WTC11 (cell line): ENCODE measurements at regions not wholly inside any gene's neighbourhood (a gene's known extent, or its start where the extent isn't known, plus 50 kb on each side); places are given as distances from the start of the nearest gene placed in this dataset.

ENCODE experiments used
- ATAC-seq: fragments of 200-7000 bp; cut with Tn5 transposase; 2 replicates; pipeline ENCODE4 v1.10.0; 2021; ENCODE audit warnings: mild to moderate bottlenecking, moderate library complexity
- CTCF ChIA-PET: fragments of 300-600 bp; sonication (Branson Sonifier 250); formaldehyde crosslinking; loops from one replicate; lab custom pipeline; 2021; ENCODE audit warnings: antibody characterized with exemption; lab: Charles Lee
- POLR2A ChIA-PET: fragments of 350-600 bp; sonication (Branson Sonifier 250); formaldehyde crosslinking; loops from one replicate; lab custom pipeline; 2021; ENCODE audit warnings: antibody characterized with exemption; lab: Charles Lee
- DNase-seq: peaks from one replicate; pipeline ENCODE4 v3.0.0; 2021; ENCODE audit warnings: low spot score
- H3K27ac Mint-ChIP-seq: 2 replicates; pipeline ENCODE4 v1.8.0; 2021; ENCODE audit warnings: mixed read lengths
- H3K27me3 Mint-ChIP-seq: 2 replicates; pipeline ENCODE4 v1.8.0; 2021; ENCODE audit warnings: low read depth, mild to moderate bottlenecking, moderate library complexity, mixed read lengths
- H3K36me3 Mint-ChIP-seq: 2 replicates; pipeline ENCODE4 v1.8.0; 2021; ENCODE audit warnings: mixed read lengths
- H3K4me1 Mint-ChIP-seq: 2 replicates; pipeline ENCODE4 v1.8.0; 2022; ENCODE audit warnings: mixed read lengths
- H3K4me3 Mint-ChIP-seq: 2 replicates; pipeline ENCODE4 v1.8.0; 2021; ENCODE audit warnings: mild to moderate bottlenecking, moderate library complexity, mixed read lengths
- H3K9me3 Mint-ChIP-seq: 2 replicates; pipeline ENCODE4 v1.8.0; 2021; ENCODE audit warnings: mixed read lengths
- CBFB ChIP-seq: sonication (generic); formaldehyde crosslinking; IDR thresholded peaks from 2 replicates; pipeline ENCODE4 v1.8.1; 2022; ENCODE audit warnings: mild to moderate bottlenecking, low read depth, missing genetic modification reagents
- CREM ChIP-seq: sonication (generic); formaldehyde crosslinking; IDR thresholded peaks from 2 replicates; pipeline ENCODE4 v1.8.1; 2022; ENCODE audit warnings: mild to moderate bottlenecking, missing genetic modification reagents, moderate library complexity
- FOXP1 ChIP-seq: sonication (generic); formaldehyde crosslinking; IDR thresholded peaks from 2 replicates; pipeline ENCODE4 v1.8.0; 2022; ENCODE audit warnings: missing genetic modification reagents, mild to moderate bottlenecking, moderate library complexity, borderline replicate concordance
- GABPB1 ChIP-seq: sonication (generic); formaldehyde crosslinking; IDR thresholded peaks from 2 replicates; pipeline ENCODE4 v1.8.1; 2023; ENCODE audit warnings: mild to moderate bottlenecking, missing genetic modification reagents
- GTF2I ChIP-seq: fragments of 250-450 bp; sonication (Bioruptor Pico); conservative IDR thresholded peaks from 2 replicates; pipeline ENCODE4 v1.4.0; 2021; ENCODE audit warnings: mild to moderate bottlenecking
- IRF2 ChIP-seq: sonication (generic); formaldehyde crosslinking; IDR thresholded peaks from 2 replicates; pipeline ENCODE4 v1.8.0; 2022; ENCODE audit warnings: low read depth, missing genetic modification reagents, borderline replicate concordance
- KAT7 ChIP-seq: sonication (generic); formaldehyde crosslinking; IDR thresholded peaks from 2 replicates; pipeline ENCODE4 v1.8.1; 2023; ENCODE audit warnings: missing genetic modification reagents, mild to moderate bottlenecking, borderline replicate concordance
- MXD4 ChIP-seq: fragments of 250-450 bp; sonication (Bioruptor Pico); IDR thresholded peaks from 2 replicates; pipeline ENCODE4 v1.8.0; 2021; ENCODE audit warnings: mild to moderate bottlenecking, moderate library complexity, borderline replicate concordance
- NFATC4 ChIP-seq: fragments of 250-450 bp; sonication (Bioruptor Pico); IDR thresholded peaks from 2 replicates; pipeline ENCODE4 v1.9.0; 2021; ENCODE audit warnings: mild to moderate bottlenecking
- NFYB ChIP-seq: sonication (generic); formaldehyde crosslinking; conservative IDR thresholded peaks from 2 replicates; pipeline ENCODE4 v1.8.0; 2022; ENCODE audit warnings: low read depth, missing genetic modification reagents
- RORB ChIP-seq: fragments of 250-450 bp; sonication (Bioruptor Pico); IDR thresholded peaks from 2 replicates; pipeline ENCODE4 v1.9.0; 2021; ENCODE audit warnings: mild to moderate bottlenecking
- SMAD4 ChIP-seq: sonication (generic); formaldehyde crosslinking; IDR thresholded peaks from 2 replicates; pipeline ENCODE4 v1.8.0; 2022; ENCODE audit warnings: mild to moderate bottlenecking, missing genetic modification reagents
- ZBTB43 ChIP-seq: sonication (generic); formaldehyde crosslinking; IDR thresholded peaks from 2 replicates; pipeline ENCODE4 v1.8.1; 2023; ENCODE audit warnings: mild to moderate bottlenecking, missing genetic modification reagents
- ZMAT4 ChIP-seq: fragments of 250-450 bp; sonication (Bioruptor Pico); IDR thresholded peaks from 2 replicates; pipeline ENCODE4 v1.9.0; 2021; ENCODE audit warnings: mild to moderate bottlenecking
- ZNF121 ChIP-seq: sonication (generic); formaldehyde crosslinking; IDR thresholded peaks from 2 replicates; pipeline ENCODE4 v1.8.0; 2023; ENCODE audit warnings: missing genetic modification reagents
- ZNF416 ChIP-seq: fragments of 250-450 bp; sonication (Bioruptor Pico); IDR thresholded peaks from 2 replicates; pipeline ENCODE4 v1.9.0; 2021; ENCODE audit warnings: mild to moderate bottlenecking, inconsistent platforms
- TF ChIP-seq, protein P1 (sequence below): sonication (generic); formaldehyde crosslinking; IDR thresholded peaks from 2 replicates; pipeline ENCODE4 v1.8.1; 2023; ENCODE audit warnings: mild to moderate bottlenecking, missing genetic modification reagents, moderate library complexity
- TF ChIP-seq, protein P2 (sequence below): sonication (generic); formaldehyde crosslinking; IDR thresholded peaks from 2 replicates; pipeline ENCODE4 v1.8.1; 2023; ENCODE audit warnings: mild to moderate bottlenecking, missing genetic modification reagents, borderline replicate concordance
- TF ChIP-seq, protein P3 (sequence below): fragments of 250-450 bp; sonication (Bioruptor Pico); IDR thresholded peaks from 2 replicates; pipeline ENCODE4 v1.9.0; 2021; ENCODE audit warnings: mild to moderate bottlenecking, borderline replicate concordance
- TF ChIP-seq, protein P4 (sequence below): sonication (generic); formaldehyde crosslinking; IDR thresholded peaks from 2 replicates; pipeline ENCODE4 v1.8.0; 2022; ENCODE audit warnings: missing genetic modification reagents

DNA sequence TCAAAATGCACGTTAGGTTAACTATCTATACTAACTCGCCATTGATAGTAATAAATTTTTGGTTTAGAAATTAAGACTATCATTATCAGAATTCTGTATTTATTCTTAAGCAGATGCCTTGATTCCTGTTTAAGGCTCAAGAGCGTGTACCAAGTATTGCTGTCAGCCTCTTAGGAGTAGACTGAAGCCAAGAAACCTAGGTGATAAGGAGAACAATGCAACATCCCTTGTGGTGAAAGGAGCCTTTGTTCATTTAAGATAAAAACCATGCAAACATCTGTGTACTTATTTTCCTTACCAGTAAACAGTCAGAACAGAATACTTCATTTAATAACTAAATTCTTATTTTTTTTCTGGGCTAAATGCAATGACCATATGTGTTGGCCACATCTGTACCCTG, 109.4 kb upstream of the NOVA1 start:
- CTCF ChIA-PET, result no interaction called here
- H3K27ac Mint-ChIP-seq, result no peak overlapping the region

More for the DNA sequence above, 109.4 kb upstream of the NOVA1 start:
- Mint-ChIP-seq H3K36me3 (no peaks in the 10 kb centered on the region), H3K27me3 (no peaks in the 10 kb centered on the region), H3K4me1 (peaks cover 17% of the 10 kb centered on the region), H3K4me3 (no peak overlapping the region), H3K9me3 (no peaks in the 10 kb centered on the region)
- POLR2A ChIA-PET, result no interaction called here
- ATAC-seq (no peak), DNase-seq (no peak)
- TF ChIP-seq FOXP1, result no peak
- no peak for TF ChIP-seq GTF2I (CRISPR knock-in tag)
- no peak for TF ChIP-seq ZMAT4 (CRISPR knock-in tag)
- no peak for TF ChIP-seq CBFB (CRISPR knock-in tag)
- no peak for TF ChIP-seq NFATC4
- TF ChIP-seq NFYB (CRISPR knock-in tag), result no peak
- no peak for TF ChIP-seq ZNF416
- TF ChIP-seq, protein P1, sequence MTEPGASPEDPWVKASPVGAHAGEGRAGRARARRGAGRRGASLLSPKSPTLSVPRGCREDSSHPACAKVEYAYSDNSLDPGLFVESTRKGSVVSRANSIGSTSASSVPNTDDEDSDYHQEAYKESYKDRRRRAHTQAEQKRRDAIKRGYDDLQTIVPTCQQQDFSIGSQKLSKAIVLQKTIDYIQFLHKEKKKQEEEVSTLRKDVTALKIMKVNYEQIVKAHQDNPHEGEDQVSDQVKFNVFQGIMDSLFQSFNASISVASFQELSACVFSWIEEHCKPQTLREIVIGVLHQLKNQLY, result no peak
- TF ChIP-seq, protein P2, sequence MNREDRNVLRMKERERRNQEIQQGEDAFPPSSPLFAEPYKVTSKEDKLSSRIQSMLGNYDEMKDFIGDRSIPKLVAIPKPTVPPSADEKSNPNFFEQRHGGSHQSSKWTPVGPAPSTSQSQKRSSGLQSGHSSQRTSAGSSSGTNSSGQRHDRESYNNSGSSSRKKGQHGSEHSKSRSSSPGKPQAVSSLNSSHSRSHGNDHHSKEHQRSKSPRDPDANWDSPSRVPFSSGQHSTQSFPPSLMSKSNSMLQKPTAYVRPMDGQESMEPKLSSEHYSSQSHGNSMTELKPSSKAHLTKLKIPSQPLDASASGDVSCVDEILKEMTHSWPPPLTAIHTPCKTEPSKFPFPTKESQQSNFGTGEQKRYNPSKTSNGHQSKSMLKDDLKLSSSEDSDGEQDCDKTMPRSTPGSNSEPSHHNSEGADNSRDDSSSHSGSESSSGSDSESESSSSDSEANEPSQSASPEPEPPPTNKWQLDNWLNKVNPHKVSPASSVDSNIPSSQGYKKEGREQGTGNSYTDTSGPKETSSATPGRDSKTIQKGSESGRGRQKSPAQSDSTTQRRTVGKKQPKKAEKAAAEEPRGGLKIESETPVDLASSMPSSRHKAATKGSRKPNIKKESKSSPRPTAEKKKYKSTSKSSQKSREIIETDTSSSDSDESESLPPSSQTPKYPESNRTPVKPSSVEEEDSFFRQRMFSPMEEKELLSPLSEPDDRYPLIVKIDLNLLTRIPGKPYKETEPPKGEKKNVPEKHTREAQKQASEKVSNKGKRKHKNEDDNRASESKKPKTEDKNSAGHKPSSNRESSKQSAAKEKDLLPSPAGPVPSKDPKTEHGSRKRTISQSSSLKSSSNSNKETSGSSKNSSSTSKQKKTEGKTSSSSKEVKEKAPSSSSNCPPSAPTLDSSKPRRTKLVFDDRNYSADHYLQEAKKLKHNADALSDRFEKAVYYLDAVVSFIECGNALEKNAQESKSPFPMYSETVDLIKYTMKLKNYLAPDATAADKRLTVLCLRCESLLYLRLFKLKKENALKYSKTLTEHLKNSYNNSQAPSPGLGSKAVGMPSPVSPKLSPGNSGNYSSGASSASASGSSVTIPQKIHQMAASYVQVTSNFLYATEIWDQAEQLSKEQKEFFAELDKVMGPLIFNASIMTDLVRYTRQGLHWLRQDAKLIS, result no peak
- TF ChIP-seq ZNF121 (CRISPR knock-in tag), result no peak
- TF ChIP-seq, protein P3, sequence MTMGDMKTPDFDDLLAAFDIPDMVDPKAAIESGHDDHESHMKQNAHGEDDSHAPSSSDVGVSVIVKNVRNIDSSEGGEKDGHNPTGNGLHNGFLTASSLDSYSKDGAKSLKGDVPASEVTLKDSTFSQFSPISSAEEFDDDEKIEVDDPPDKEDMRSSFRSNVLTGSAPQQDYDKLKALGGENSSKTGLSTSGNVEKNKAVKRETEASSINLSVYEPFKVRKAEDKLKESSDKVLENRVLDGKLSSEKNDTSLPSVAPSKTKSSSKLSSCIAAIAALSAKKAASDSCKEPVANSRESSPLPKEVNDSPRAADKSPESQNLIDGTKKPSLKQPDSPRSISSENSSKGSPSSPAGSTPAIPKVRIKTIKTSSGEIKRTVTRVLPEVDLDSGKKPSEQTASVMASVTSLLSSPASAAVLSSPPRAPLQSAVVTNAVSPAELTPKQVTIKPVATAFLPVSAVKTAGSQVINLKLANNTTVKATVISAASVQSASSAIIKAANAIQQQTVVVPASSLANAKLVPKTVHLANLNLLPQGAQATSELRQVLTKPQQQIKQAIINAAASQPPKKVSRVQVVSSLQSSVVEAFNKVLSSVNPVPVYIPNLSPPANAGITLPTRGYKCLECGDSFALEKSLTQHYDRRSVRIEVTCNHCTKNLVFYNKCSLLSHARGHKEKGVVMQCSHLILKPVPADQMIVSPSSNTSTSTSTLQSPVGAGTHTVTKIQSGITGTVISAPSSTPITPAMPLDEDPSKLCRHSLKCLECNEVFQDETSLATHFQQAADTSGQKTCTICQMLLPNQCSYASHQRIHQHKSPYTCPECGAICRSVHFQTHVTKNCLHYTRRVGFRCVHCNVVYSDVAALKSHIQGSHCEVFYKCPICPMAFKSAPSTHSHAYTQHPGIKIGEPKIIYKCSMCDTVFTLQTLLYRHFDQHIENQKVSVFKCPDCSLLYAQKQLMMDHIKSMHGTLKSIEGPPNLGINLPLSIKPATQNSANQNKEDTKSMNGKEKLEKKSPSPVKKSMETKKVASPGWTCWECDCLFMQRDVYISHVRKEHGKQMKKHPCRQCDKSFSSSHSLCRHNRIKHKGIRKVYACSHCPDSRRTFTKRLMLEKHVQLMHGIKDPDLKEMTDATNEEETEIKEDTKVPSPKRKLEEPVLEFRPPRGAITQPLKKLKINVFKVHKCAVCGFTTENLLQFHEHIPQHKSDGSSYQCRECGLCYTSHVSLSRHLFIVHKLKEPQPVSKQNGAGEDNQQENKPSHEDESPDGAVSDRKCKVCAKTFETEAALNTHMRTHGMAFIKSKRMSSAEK (CRISPR knock-in tag), result no peak
- TF ChIP-seq RORB (CRISPR knock-in tag), result no peak
- no peak for TF ChIP-seq ZBTB43 (CRISPR knock-in tag)
- TF ChIP-seq GABPB1 (CRISPR knock-in tag), result no peak
- TF ChIP-seq, protein P4, sequence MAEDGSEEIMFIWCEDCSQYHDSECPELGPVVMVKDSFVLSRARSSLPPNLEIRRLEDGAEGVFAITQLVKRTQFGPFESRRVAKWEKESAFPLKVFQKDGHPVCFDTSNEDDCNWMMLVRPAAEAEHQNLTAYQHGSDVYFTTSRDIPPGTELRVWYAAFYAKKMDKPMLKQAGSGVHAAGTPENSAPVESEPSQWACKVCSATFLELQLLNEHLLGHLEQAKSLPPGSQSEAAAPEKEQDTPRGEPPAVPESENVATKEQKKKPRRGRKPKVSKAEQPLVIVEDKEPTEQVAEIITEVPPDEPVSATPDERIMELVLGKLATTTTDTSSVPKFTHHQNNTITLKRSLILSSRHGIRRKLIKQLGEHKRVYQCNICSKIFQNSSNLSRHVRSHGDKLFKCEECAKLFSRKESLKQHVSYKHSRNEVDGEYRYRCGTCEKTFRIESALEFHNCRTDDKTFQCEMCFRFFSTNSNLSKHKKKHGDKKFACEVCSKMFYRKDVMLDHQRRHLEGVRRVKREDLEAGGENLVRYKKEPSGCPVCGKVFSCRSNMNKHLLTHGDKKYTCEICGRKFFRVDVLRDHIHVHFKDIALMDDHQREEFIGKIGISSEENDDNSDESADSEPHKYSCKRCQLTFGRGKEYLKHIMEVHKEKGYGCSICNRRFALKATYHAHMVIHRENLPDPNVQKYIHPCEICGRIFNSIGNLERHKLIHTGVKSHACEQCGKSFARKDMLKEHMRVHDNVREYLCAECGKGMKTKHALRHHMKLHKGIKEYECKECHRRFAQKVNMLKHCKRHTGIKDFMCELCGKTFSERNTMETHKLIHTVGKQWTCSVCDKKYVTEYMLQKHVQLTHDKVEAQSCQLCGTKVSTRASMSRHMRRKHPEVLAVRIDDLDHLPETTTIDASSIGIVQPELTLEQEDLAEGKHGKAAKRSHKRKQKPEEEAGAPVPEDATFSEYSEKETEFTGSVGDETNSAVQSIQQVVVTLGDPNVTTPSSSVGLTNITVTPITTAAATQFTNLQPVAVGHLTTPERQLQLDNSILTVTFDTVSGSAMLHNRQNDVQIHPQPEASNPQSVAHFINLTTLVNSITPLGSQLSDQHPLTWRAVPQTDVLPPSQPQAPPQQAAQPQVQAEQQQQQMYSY (CRISPR knock-in tag), result no peak
- no peak for TF ChIP-seq IRF2 (CRISPR knock-in tag)
- TF ChIP-seq KAT7, result no peak
- TF ChIP-seq MXD4 (CRISPR knock-in tag), result no peak
- TF ChIP-seq CREM, result no peak
- no peak for TF ChIP-seq SMAD4 (CRISPR knock-in tag)
